SK-N-SH (cell line): ENCODE measurements at regions not wholly inside any gene's neighbourhood (a gene's known extent, or its start where the extent isn't known, plus 50 kb on each side); places are given as distances from the start of the nearest gene placed in this dataset.

Experiments used
- CHD2 ChIP-seq: fragments of 150-350 bp; IDR thresholded peaks from 2 replicates; pipeline ENCODE4 v1.6.1; 2018; ENCODE audit warnings: low read length; ENCODE audit not compliant: partially characterized antibody
- CTCF ChIP-seq: fragments of 200-600 bp; sonication (generic); IDR thresholded peaks from 2 replicates; pipeline ENCODE4 v1.6.1; 2017; ENCODE audit warnings: antibody characterized with exemption, mild to moderate bottlenecking, moderate library complexity
- EP300 ChIP-seq, 2 experiments: IDR thresholded peaks; 2 replicates each; pipeline versions ENCODE4 v1.4.0 to v1.6.1; 2012; ENCODE audit warnings: borderline replicate concordance in 1 of 2, low read depth in 1 of 2, low read length in 1 of 2
- EZH2phosphoT487 ChIP-seq: fragments of 200-600 bp; sonication (generic); IDR thresholded peaks from 2 replicates; pipeline ENCODE4 v1.6.1; 2017; ENCODE audit warnings: low read depth, mixed run types, mild to moderate bottlenecking, antibody characterized with exemption, moderate library complexity, borderline replicate concordance
- GABPA ChIP-seq: IDR thresholded peaks from 2 replicates; pipeline ENCODE4 v1.4.0; 2012; ENCODE audit warnings: low read depth, mild to moderate bottlenecking
- NFIC ChIP-seq: IDR thresholded peaks from 2 replicates; pipeline ENCODE4 v1.4.0; 2012; ENCODE audit warnings: borderline replicate concordance
- POLR2AphosphoS5 ChIP-seq: IDR thresholded peaks from 2 replicates; pipeline ENCODE4 v1.6.1; 2012; ENCODE audit warnings: low read depth, low read length
- RAD21 ChIP-seq: IDR thresholded peaks from 2 replicates; pipeline ENCODE4 v1.6.1; 2012; ENCODE audit warnings: mild to moderate bottlenecking, low read length
- TAF1 ChIP-seq: IDR thresholded peaks from 2 replicates; pipeline ENCODE4 v1.6.1; 2012; ENCODE audit warnings: low read depth, mild to moderate bottlenecking, low read length, moderate library complexity, borderline replicate concordance
- TEAD4 ChIP-seq: IDR thresholded peaks from 2 replicates; pipeline ENCODE4 v1.4.0; 2012; ENCODE audit warnings: mild to moderate bottlenecking, borderline replicate concordance; ENCODE audit not compliant: insufficient read depth
- USF2 ChIP-seq: fragments of 150-350 bp; IDR thresholded peaks from 2 replicates; pipeline ENCODE4 v1.6.1; 2017; ENCODE audit warnings: antibody characterized with exemption, low read length, low read depth, borderline replicate concordance
- YY1 ChIP-seq: IDR thresholded peaks from 2 replicates; pipeline ENCODE4 v1.4.0; 2012; ENCODE audit warnings: low read depth, mild to moderate bottlenecking
- ZBTB33 ChIP-seq: IDR thresholded peaks from 2 replicates; pipeline ENCODE4 v1.4.0; 2012; ENCODE audit warnings: low read depth, borderline replicate concordance

GRCh38 chr9:13589034-13589737, 309.7 kb upstream of the MPDZ start:
- TF ChIP-seq EP300 (IDR thresholded peaks at IDR 0.05; ENCODE audit: borderline replicate concordance in 1 of 2, low read depth in 1 of 2, low read length in 1 of 2), result no peak
- TF ChIP-seq NFIC, result no peak
- TF ChIP-seq CTCF, result no peak
- no peak for TF ChIP-seq YY1
- no peak for TF ChIP-seq TAF1
- TF ChIP-seq CHD2, result no peak
- no peak for TF ChIP-seq GABPA
- no peak for TF ChIP-seq TEAD4
- no peak for TF ChIP-seq ZBTB33
- TF ChIP-seq RAD21, result no peak
- TF ChIP-seq POLR2AphosphoS5, result no peak
- no peak for TF ChIP-seq USF2
- no peak for TF ChIP-seq EZH2phosphoT487
